Lung (tissue), 11 donors: ENCODE measurements at regions not wholly inside any gene's neighbourhood (a gene's known extent, or its start where the extent isn't known, plus 50 kb on each side); places are given as distances from the start of the nearest gene placed in this dataset.
A peak's percentile ranks its signal among the peaks of the same experiment; 100 is the strongest.

ENCODE experiments used
- ATAC-seq: fragments of 200-7000 bp; cut with Tn5 transposase; one replicate; pipeline ENCODE4 v1.9.1; 2020; ENCODE audit warnings: moderate number of reproducible peaks; ENCODE audit not compliant: insufficient read depth, low FRiP score
- DNase-seq, 3 donors: peaks; one replicate each; pipeline ENCODE4 v3.0.0-alpha.2; 2013 to 2017
- H3K27ac ChIP-seq, 2 donors: one replicate each; pipeline ENCODE4 v1.5.1; 2013; ENCODE audit warnings: mild to moderate bottlenecking in 2 of 2, moderate library complexity in 2 of 2, control low read depth in 1 of 2, inconsistent platforms in 1 of 2, low read depth in 1 of 2, low read length in 1 of 2
- H3K27me3 ChIP-seq, 3 donors: one replicate each; pipeline ENCODE4 v1.5.1; 2013; ENCODE audit warnings: low read length in 2 of 3; ENCODE audit not compliant: control insufficient read depth in 3 of 3, insufficient read depth in 3 of 3
- H3K36me3 ChIP-seq, 4 donors: one replicate each; pipeline ENCODE4 v1.5.1; 2013; ENCODE audit warnings: low read length in 4 of 4, mild to moderate bottlenecking in 1 of 4, moderate library complexity in 1 of 4; ENCODE audit not compliant: control insufficient read depth in 4 of 4, insufficient read depth in 4 of 4
- H3K4me1 ChIP-seq, 5 donors: one replicate each; pipeline ENCODE4 v1.5.1; 2013; ENCODE audit warnings: low read length in 5 of 5, mild to moderate bottlenecking in 2 of 5, moderate library complexity in 1 of 5; ENCODE audit not compliant: control insufficient read depth in 5 of 5, insufficient read depth in 5 of 5
- H3K4me3 ChIP-seq: one replicate; pipeline ENCODE4 v1.5.1; 2013; ENCODE audit warnings: mild to moderate bottlenecking, control low read depth, moderate library complexity
- H3K9ac ChIP-seq, 2 donors: one replicate each; pipeline ENCODE4 v1.5.1; 2013; ENCODE audit warnings: low read length in 2 of 2, control low read depth in 1 of 2; ENCODE audit not compliant: insufficient read depth in 1 of 2
- H3K9me3 ChIP-seq, 4 donors: one replicate each; pipeline ENCODE4 v1.5.1; 2013; ENCODE audit warnings: low read length in 3 of 4, mild to moderate bottlenecking in 1 of 4, moderate library complexity in 1 of 4; ENCODE audit not compliant: control insufficient read depth in 4 of 4, insufficient read depth in 3 of 4
- CTCF ChIP-seq: IDR thresholded peaks from 2 replicates; pipeline ENCODE4 v1.5.1; 2012; ENCODE audit warnings: mild to moderate bottlenecking; ENCODE audit errors: control extremely low read depth, extremely low read depth
- WGBS, 2 donors: extraction: QIAGEN DNeasy Blood & Tissue Kit; methylation state at CpG; one replicate each; pipeline ENCODE4 v1.1.7; 2013; 5-methylcytosine and 5-hydroxymethylcytosine counted together
- donor health status: control.
- donor health status: control.
- donor health status: Bipolar disorder and iron deficiency.
- donor health status: healthy.
- donor health status: DM: yes; HTN: yes; CAD: no.

- ATAC-seq (no peak), DNase-seq (no peak)
- Histone ChIP-seq H3K4me1 (peaks cover 0 to 17% (median 3%) of the 10 kb centered on the region in 5 donors), H3K27ac (no peak overlapping the region), H3K4me3 (no peak overlapping the region), H3K9ac (no peak overlapping the region), H3K9me3 (peaks cover 0 to 5% (median 0%) of the 10 kb centered on the region in 4 donors), H3K36me3 (no peaks in the 10 kb centered on the region), H3K27me3 (no peaks in the 10 kb centered on the region)
- WGBS, 2 donors: 95% methylated on average over 2 of the region's 2 CpGs
- no peak for TF ChIP-seq CTCF
These were observed 120.6 kb downstream of the CRYAA start for GRCh38 chr21:43289442-43289841.

DNA sequence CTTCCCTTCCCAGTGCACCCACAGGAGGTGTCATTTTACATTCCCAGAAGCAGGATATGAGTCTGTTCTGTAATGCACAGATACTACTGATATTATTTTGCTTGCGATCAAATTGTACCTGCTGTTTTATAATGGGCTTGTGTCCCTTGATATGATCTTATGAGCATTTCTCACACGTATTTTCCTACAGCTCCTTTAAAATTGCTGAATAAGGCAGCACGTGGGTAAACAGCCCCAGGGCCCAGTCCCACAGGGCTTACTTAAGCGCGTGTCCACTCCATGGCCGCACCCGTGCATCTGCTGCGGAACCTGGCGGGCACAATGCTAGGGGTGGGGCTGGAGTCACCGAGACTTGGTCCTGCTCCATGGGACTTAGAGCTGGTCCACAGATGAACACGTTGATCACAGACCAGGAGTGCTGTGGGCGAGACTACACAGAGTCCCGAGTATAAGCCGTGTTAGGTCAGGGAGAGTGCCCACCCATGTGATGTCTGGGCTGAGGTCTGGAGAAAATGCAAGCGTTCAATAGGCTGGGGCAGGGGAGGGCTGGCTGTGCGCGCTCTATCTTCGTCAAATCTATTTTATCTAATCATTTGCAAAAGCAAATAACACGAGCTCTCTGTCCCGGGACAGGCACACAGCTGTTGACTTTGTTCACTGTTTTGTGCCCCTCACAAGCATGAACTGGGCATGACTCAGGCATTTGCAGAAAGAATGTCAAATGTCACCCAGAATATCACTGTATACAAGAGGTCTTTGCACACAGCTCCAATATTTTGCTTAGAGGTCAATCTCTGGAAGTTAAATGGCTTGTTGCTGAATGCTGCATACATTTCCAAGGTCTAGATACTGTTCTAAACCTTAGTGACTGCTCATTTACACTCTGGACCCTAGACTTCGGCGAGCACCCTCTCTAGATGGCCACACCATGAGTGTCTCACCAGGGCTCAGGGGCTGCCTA, 119.3 kb downstream of the CRYAA start:
- Histone ChIP-seq H3K36me3 (no peaks in the 10 kb centered on the region), H3K4me1 (peaks cover 0 to 17% (median 3%) of the 10 kb centered on the region in 5 donors), H3K9ac (no peak overlapping the region), H3K27ac (no peak overlapping the region), H3K9me3 (peaks cover 0 to 5% (median 0%) of the 10 kb centered on the region in 4 donors), H3K4me3 (no peak overlapping the region), H3K27me3 (no peaks in the 10 kb centered on the region)
- DNase-seq: peak in 2 of 3 donors; percentile 29 to 58
- TF ChIP-seq CTCF: no peak
- ATAC-seq: no peak
- 77 to 82% methylated on average over 22 of the region's 22 CpGs for WGBS, 2 donors

DNA sequence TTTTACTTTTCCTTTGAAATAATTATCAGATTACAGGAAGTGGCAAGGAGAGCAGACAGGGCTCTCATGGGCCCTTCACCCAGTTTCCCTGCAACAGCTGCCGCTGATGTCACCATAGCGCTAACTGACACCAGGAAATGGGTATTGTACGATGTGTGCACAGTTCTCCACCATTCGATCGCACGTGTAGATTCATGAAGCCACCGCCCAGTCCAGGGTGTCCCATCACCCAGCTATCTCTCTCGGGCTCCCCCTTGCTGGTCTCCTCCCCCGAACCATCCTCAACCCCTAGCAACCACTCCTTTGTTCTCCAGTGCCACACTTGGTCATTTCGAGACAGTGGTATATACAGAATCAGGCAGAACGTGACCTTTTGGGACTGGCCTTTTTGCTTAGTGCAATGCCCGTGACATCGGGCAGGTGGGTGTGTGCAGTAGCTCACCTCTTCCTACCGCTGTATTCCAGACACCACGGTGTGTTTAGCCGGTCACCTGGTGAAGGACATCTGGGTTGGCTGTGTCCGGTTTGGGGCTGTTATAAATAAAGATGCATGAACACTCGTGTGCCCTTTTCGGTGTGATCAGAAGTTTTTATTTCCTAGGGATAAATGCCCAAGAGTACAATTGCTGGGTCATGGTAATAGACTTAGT, 118.4 kb downstream of the CRYAA start:
- no peak for TF ChIP-seq CTCF
- no peak for ATAC-seq
- H3K9ac ChIP-seq: no peak overlapping the region

More for the DNA sequence above, 118.4 kb downstream of the CRYAA start:
- no peak overlapping the region for H3K27ac ChIP-seq
- H3K36me3 ChIP-seq: no peaks in the 10 kb centered on the region
- H3K4me1 ChIP-seq: peaks cover 0 to 17% (median 3%) of the 10 kb centered on the region in 5 donors
- H3K27me3 ChIP-seq: no peaks in the 10 kb centered on the region
- WGBS, 2 donors: 83 to 84% methylated on average over 19 of the region's 19 CpGs
- peak in 1 of 3 donors; percentile 50 for DNase-seq
- no peak overlapping the region for H3K4me3 ChIP-seq
- H3K9me3 ChIP-seq: peaks cover 0 to 5% (median 0%) of the 10 kb centered on the region in 4 donors
